Thyroid gland (tissue), 4 donors: ENCODE measurements at regions not wholly inside any gene's neighbourhood (a gene's known extent, or its start where the extent isn't known, plus 50 kb on each side); places are given as distances from the start of the nearest gene placed in this dataset.

Source experiments
- DNase-seq, 2 donors: peaks; one replicate each; pipeline ENCODE4 v3.0.0-alpha.2; 2019
- H3K27ac ChIP-seq, 3 donors: fragments of 200-600 bp; sonication (generic); 1 replicate in 2 of 3; 2 replicates in 1 of 3; pipeline ENCODE4 v1.5.1; 2016 to 2019; ENCODE audit warnings: mild to moderate bottlenecking in 1 of 3, moderate library complexity in 1 of 3
- H3K27me3 ChIP-seq: fragments of 200-600 bp; sonication (generic); one replicate; pipeline ENCODE4 v1.5.1; 2019
- H3K36me3 ChIP-seq, 2 donors: fragments of 200-600 bp; sonication (generic); one replicate each; pipeline ENCODE4 v1.5.1; 2016 to 2019
- H3K4me1 ChIP-seq, 2 donors: fragments of 200-600 bp; sonication (generic); one replicate each; pipeline ENCODE4 v1.5.1; 2017 to 2019
- H3K4me3 ChIP-seq, 3 donors: fragments of 200-600 bp; sonication (generic); replicated peaks in 1 of 3; 1 replicate in 2 of 3; 2 replicates in 1 of 3; pipeline ENCODE4 v1.5.1; 2016; ENCODE audit warnings: mild to moderate bottlenecking in 1 of 3
- H3K9me3 ChIP-seq: fragments of 200-600 bp; sonication (generic); one replicate; pipeline ENCODE4 v1.5.1; 2017
- CTCF ChIP-seq, 6 experiments: fragments of 200-600 bp in 3 of 6; fragments of 450-650 bp in 3 of 6; sonication (generic) in 3 of 6; IDR thresholded peaks; one replicate each; pipeline ENCODE4 v1.5.1; 2016 to 2019; ENCODE audit warnings: antibody characterized with exemption in 6 of 6, mild to moderate bottlenecking in 2 of 6, inconsistent platforms in 1 of 6, moderate library complexity in 1 of 6
- POLR2A ChIP-seq, 2 donors: fragments of 450-650 bp; IDR thresholded peaks; one replicate each; pipeline ENCODE4 v1.6.1; 2017; ENCODE audit warnings: antibody characterized with exemption in 2 of 2, mild to moderate bottlenecking in 2 of 2, moderate library complexity in 1 of 2
- WGBS, 2 donors: methylation state at CpG; one replicate each; pipeline ENCODE4 v1.1.5; 2017; 5-methylcytosine and 5-hydroxymethylcytosine counted together
- intact Hi-C: fragments of 100-400 bp; cut with DNase I; formaldehyde crosslinking; loops from one replicate; pipeline ENCODE4 v1.15.1; 2023

GRCh38 chr15:93424131-93424530 is 335.1 kb upstream of the RGMA start:
- Histone ChIP-seq H3K9me3 (no peaks in the 10 kb centered on the region), H3K27ac (no peak overlapping the region), H3K4me1 (no peaks in the 10 kb centered on the region), H3K4me3 (no peak overlapping the region), H3K27me3 (no peaks in the 10 kb centered on the region), H3K36me3 (no peaks in the 10 kb centered on the region)
- intact Hi-C loops, result no loop called here
- TF ChIP-seq POLR2A (IDR thresholded peaks at IDR 0.05), result no peak
- no peak for TF ChIP-seq CTCF (IDR thresholded peaks at IDR 0.05)
- 80 to 94% methylated on average over 6 to 7 of the region's 9 CpGs for WGBS, 2 donors
- no peak for DNase-seq

GRCh38 chr15:93422476-93422875 is 333.5 kb upstream of the RGMA start:
- Histone ChIP-seq H3K27ac (no peak overlapping the region), H3K9me3 (no peaks in the 10 kb centered on the region), H3K4me3 (no peak overlapping the region), H3K27me3 (no peaks in the 10 kb centered on the region), H3K36me3 (no peaks in the 10 kb centered on the region), H3K4me1 (no peaks in the 10 kb centered on the region)
- no peak for DNase-seq
- TF ChIP-seq CTCF (IDR thresholded peaks at IDR 0.05) (no peak), POLR2A (IDR thresholded peaks at IDR 0.05) (no peak)
- 91 to 96% methylated on average over 5 of the region's 5 CpGs for WGBS, 2 donors
- intact Hi-C loops, result no loop called here

GRCh38 chr15:93420477-93420876 is 331.5 kb upstream of the RGMA start:
- Histone ChIP-seq H3K27me3 (no peaks in the 10 kb centered on the region), H3K4me3 (no peak overlapping the region), H3K27ac (no peak overlapping the region), H3K36me3 (no peaks in the 10 kb centered on the region), H3K9me3 (no peaks in the 10 kb centered on the region), H3K4me1 (no peaks in the 10 kb centered on the region)
- 82 to 85% methylated on average over 7 of the region's 7 CpGs for WGBS, 2 donors
- TF ChIP-seq POLR2A (IDR thresholded peaks at IDR 0.05), result no peak
- TF ChIP-seq CTCF (IDR thresholded peaks at IDR 0.05), result no peak
- intact Hi-C loops, result no loop called here
- DNase-seq, result no peak

GRCh38 chr15:93420050-93420452 is 331.0 kb upstream of the RGMA start:
- intact Hi-C loops, result no loop called here
- Histone ChIP-seq H3K4me3 (no peak overlapping the region), H3K36me3 (no peaks in the 10 kb centered on the region), H3K27me3 (no peaks in the 10 kb centered on the region), H3K9me3 (no peaks in the 10 kb centered on the region), H3K27ac (no peak overlapping the region), H3K4me1 (no peaks in the 10 kb centered on the region)
- 82 to 88% methylated on average over 1 of the region's 1 CpG for whole genome bisulfite sequencing, 2 donors
- TF ChIP-seq CTCF (IDR thresholded peaks at IDR 0.05) (no peak), POLR2A (IDR thresholded peaks at IDR 0.05) (no peak)
- no peak for DNase-seq

GRCh38 chr15:93418566-93418965 is 329.6 kb upstream of the RGMA start:
- DNase-seq, result no peak
- H3K9me3 ChIP-seq, result no peaks in the 10 kb centered on the region
- H3K27ac ChIP-seq, result no peak overlapping the region
- TF ChIP-seq CTCF (IDR thresholded peaks at IDR 0.05) (no peak), POLR2A (IDR thresholded peaks at IDR 0.05) (no peak)
- H3K36me3 ChIP-seq, result no peaks in the 10 kb centered on the region
- no peak overlapping the region for H3K4me3 ChIP-seq
- intact Hi-C loops, result no loop called here
- 78 to 81% methylated on average over 6 of the region's 6 CpGs for WGBS, 2 donors
- H3K27me3 ChIP-seq, result no peaks in the 10 kb centered on the region
- no peaks in the 10 kb centered on the region for H3K4me1 ChIP-seq
